TTC549 (cell line): ENCODE measurements at regions not wholly inside any gene's neighbourhood (a gene's known extent, or its start where the extent isn't known, plus 50 kb on each side); places are given as distances from the start of the nearest gene placed in this dataset.

Source experiments
- FAIRE-seq: peaks from 2 replicates; lab custom pipeline; 2012; peaks lifted over from hg19 to GRCh38; lab: Jason Lieb, UNC

DNA sequence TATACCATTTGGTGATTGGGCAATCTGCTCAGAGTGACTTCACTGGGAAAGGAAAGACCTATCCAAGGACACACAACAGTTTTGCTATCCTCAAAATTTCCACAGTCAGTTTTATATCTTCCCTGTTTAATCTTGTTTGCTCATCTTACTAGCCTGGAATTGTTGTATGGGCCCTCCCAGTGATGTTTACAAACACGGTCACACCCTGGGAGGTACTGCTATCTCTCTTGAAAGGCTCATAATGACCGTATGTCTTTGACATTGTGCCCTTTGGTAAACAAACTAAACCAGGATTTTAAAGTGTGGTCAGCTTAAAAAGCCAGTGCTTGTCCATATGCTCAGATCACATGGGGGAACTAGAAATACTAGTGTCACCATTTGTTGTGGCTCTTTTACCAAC is 277.0 kb downstream of the CDH2 start:
- FAIRE-seq: no peak

GRCh38 chr18:27894746-27895145 is 282.2 kb downstream of the CDH2 start:
- no peak for FAIRE-seq

DNA sequence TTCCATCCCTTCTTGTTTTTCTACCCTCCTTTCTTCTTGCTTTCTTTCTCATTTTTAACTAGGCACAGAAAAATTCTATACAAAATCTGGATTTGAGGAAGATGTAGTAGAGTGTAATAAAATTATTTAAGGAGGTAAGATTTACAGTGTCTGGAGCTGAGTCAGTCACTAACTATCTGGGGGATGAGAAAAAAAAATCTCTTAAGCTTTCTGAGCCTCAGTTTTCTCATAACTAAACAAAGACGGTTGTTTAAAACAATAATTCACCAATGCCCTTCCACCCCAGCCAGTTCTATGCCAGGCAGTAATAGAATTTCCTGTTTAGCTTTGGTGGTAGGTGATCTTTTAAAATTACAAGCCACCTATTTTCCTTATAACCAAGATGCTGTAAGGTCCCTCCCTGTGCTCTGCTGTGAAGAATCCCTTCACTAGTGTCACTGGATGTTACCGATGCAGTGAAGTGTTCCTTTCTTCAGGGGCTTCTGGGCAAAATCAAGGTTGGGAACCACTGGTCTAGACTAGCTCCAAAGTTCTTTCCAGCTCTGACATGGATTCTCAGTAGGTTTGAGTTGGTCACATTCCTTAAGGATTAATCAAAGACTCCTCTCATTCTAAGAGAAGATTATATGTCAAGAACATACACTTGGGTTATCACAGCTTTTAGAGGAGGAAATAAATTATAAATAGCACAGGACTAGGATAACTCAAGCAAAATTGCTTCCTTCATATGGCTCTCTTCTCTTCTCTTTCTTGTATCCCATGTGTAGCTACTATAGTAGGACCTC is 289.0 kb downstream of the CDH2 start:
- no peak for FAIRE-seq

DNA sequence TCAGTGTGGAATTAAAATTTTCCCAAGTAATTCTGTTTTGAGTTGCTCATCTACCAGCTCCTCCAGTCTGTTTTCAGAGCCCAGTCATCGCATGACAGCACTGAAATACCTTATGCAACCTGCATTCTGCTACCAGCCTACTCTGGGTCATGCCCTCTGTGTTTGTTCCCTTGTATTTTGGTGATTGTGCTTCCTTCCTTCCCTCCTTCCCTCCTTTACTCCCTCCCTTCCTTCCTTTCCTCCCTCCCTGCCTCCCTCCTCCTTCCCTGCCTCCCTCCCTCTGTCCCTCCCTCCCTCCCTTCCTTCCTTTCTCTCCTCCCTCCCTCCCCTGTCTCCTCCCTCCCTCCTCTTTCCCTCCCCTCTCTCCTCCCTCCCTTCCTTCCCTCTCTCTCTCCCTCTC is 289.6 kb downstream of the CDH2 start:
- no peak for FAIRE-seq

DNA sequence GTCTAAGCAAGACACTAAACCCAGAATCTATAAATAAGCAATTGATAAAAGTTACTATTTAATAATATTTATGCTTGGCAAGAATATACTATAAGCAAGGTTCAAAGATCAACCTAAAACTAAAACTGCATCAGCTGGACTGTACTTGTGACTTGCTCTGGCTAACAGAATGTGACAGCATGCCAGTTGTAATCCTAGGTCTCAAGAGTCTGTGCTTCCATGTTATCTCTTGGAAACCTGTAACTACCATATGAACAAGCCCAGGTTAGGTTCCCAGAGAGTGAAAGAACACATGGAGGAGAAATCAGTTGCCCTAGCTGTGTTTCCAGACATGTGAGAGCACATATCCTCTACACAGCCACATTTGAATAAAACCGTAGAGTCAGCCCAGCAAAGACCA is 297.4 kb downstream of the CDH2 start:
- FAIRE-seq: no peak

DNA sequence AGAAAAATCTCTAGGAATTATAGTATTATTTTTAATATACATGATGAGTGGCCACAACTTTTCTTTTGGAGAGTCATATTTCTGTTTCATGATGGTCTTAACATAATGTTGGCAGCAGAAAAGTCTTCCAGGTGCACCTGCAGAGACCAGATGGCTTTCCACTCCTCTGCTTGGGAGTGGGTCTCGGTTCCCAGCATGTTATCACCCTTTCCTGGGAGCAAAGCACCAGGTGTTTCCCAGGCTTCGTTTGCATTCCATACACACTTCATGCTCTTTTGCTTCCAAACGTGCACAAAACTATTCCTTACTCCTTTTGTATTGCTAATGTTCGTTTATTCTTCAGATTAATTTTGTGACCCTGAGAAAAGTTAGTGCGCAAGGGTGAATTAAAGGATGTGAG is 305.2 kb downstream of the CDH2 start:
- no peak for FAIRE-seq

- no peak for FAIRE-seq
Measured at GRCh38 chr18:27869735-27870134, 307.2 kb downstream of the CDH2 start.

- FAIRE-seq: no peak
Measured at GRCh38 chr18:27865431-27865830, 311.5 kb downstream of the CDH2 start.

- FAIRE-seq: no peak
Measured at GRCh38 chr18:27863780-27864430, 313.0 kb downstream of the CDH2 start.

DNA sequence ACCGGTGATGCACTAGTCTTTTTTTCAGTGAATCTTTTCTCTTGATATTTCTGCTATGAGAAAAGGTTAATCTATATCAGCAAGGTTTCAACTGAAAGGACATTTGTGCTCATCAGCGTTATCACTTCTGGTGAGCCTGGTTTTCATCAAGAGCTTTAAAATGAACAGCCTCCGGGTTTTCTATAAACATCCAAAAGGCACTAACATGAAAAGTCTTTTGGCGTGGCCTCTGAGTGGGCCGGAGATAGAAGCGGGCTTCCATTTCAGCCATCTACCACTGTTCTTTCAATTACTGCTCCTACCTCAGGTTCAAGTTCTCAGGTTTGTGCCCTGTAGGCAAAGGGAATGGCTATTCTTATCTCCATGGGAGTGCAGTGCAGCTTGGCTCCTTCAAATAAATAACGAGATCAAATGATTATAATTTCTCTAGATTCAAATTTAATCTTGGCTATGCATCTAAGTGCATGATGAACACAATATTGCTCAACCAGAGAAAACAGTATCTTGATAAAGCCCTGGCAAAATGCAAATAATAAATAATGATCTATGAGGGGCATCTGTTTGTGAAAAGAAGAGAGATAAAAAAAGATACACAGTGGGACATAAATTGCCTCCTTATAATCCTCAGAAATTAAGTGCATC is 314.8 kb downstream of the CDH2 start:
- no peak for FAIRE-seq

DNA sequence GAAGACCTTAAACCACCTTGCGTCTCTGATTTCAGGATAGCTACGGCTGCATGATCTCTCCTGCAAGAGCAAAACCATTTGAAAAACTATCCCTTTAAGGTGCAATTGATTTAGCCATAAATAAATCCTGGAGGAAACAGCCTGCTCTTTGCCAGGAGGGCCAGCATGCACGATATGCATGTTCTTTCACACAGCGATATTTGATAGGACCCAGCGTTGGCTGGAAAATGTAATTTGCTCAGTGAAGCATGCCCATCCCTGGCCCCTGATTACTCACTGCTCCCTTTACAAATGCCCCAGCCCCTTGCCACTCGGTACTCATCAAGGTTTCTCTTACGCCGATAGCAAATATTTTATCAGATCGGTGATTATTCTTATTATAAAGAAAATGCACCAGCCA is 315.4 kb downstream of the CDH2 start:
- FAIRE-seq: no peak

DNA sequence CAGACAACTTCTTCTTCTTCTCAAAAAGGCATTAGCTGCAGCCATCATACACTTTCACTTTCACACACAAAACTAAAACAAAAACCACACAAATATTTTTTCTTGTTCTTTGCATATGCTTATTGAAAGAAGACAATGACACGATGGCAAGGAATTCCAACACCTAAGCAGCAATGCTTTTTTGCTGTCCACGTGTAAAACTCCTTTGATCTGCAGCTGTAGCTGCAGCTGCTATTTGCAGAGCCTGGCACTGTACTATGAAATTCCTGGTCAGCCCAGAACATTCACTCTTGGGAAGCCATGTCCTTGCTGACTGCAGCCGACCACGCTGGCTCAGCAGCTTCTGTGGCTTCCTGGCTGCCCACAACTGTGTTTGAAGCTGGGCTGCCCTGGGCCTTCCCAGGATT is 316.2 kb downstream of the CDH2 start:
- no peak for FAIRE-seq

DNA sequence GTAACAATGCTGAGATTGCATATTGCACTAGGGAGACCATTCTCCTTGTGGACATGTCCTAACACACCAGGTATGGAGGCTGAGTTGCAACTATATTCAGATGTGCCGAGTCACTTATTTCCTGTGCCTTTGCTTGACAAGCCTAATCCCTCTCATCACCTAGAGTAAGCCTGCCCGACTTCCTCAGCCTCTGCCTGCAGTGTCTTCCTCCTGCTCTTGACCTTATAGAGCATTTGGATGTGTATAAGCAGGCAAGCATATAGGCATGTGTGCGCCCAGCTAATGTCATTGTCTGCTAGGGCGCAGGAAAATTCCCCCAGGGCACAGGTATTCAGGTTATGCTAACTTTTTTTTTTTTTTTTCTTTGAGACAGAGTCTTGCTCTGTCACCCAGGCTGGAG is 316.9 kb downstream of the CDH2 start:
- FAIRE-seq: no peak

DNA sequence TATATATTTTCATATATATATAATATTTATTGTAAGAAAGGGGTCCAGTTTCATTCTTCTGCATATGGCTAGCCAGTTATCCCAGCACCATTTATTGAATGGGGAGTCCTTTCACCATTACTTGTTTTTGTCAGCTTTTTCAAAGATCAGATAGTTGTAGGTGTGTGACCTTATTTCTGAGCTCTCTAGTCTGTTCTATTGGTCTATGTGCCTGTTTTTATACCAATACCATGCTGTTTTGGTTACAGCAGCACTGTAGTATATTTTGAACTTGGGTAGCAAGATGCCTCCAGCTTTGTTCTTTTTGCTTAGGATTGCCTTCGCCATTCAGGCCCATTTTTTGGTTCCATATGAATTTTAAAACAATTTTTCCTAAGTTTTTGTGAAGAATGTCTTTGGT is 320.1 kb downstream of the CDH2 start:
- FAIRE-seq: no peak

DNA sequence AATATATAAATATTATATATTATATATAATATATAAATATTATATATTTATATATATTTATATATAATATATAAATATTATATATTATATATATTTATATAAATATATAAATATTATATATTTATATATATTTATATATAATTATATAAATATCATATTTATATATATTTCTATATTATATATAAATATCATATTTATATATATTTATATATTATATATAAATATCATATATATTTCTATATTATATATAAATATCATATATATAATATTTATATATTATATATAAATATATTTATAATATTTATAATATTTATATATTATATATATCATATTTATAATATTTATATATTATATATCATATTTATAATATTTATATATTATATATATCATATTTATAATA is 321.4 kb downstream of the CDH2 start:
- FAIRE-seq: no peak

DNA sequence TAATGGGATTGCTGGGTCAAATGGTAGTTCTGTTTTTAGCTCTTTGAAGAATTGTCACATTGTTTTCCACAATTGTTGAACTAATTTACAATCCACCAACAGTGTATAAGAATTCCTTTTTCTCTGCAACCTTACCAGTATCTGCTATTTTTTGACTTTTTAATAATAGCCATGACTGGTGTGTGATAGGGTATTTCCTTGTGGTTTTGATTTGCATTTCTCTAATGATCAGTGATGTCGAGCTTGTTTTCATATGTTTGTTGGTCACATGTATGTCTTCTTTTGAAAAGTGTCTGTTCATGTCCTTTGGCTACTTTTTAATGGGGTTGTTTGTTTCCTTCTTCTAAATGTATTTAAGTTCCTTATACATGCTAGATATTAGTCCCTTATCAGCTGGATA is 322.3 kb downstream of the CDH2 start:
- no peak for FAIRE-seq

DNA sequence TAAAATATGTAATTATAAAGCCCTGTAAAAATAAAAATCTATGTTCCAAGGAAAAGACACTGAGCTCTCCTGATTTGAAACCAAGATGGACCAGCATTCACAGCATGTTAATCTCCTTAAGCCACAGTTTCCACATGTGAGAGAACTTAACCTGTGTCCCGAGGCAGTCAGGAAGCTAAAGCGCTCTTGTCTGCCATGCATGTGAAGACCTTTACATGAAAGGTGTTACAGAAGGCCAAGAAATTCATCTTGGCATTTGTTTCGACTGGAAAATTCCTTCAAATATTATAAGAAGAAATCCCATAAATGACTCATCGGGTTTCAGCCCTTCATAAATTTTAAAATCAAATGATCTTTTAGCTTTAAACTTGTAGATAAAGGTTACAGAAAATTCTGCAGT is 328.6 kb downstream of the CDH2 start:
- FAIRE-seq: no peak

DNA sequence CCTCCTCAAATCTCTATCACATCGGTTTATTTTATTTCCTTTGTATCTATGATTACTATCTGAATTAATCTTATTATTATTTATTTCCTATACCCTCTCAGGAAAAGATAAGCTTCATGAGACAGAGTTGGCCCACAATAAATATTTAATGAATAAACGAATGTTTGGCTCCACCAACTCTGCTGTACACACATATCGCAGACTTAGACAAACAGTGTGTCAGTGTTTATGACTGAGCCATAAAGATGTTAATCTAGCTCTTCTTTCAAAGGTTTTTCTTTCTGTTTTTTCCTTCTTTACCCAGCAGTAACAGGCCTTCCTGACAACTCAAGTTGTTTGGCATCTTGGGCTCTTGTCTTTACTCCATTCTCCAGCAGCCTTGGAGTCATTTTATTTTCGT is 329.5 kb downstream of the CDH2 start:
- FAIRE-seq: no peak

DNA sequence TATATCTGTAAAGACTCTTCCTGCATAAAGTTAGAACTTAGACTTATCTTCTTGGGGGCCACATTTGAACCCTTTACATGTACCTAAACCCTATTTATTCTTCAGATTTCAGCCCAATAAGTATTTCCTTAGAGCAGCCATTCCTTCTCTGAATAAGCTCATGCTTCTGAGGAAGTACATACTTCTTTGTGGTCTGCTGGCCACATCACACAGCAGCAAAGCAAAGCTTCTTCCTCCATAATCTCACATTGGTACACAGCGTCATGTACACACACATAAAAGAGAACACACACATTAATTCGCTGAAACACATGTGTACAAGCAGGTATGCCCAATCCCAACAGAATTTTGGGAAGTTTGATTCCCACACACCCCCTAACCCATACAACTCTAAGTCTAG is 331.0 kb downstream of the CDH2 start:
- no peak for FAIRE-seq

- FAIRE-seq: no peak
Measured at GRCh38 chr18:27843783-27844777, 332.9 kb downstream of the CDH2 start.

GRCh38 chr18:27839141-27839540 is 337.8 kb downstream of the CDH2 start:
- FAIRE-seq: no peak

- FAIRE-seq: no peak
Measured at GRCh38 chr18:27838225-27838624, 338.7 kb downstream of the CDH2 start.
